ENCODE measurements at regions not wholly inside any gene's neighbourhood (a gene's known extent, or its start where the extent isn't known, plus 50 kb on each side); places are given as distances from the start of the nearest gene placed in this dataset.

DNA sequence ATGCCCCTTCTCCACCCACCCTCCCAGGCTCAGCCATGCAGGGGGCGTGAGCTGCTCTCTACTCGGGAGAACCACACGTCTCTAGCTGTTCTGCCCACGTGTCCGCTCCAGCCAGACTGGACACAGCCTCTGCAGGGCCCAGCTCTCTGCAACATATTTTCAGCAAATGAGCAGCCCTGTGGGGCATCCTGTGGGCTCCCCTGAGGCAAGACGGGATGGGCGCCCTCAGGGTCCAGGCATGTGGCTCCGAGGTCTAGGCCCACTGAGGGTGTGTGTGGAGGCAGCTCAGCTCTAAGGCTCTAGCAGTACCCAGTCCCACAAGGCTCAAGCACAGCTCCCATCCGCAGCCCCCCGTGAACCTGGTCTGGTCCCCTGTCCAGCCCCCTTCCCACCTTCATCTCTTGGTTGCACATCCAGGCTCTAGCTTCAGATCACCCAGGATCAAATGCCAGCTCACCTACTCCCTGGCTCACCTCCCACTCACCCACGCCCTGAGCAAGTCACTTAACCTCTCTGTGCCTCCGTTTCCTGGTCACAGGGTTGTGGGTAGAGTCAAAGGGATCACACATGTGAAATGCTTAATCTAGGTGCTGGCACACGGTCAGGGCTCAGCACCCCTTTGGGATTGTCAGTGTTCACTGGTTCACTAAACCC is 57.8 kb upstream of the TCF20 start:
- DNase-seq (ENCODE audit: low spot score), result no peak
- Histone ChIP-seq H3K27ac (no peak overlapping the region), H3K9me3 (ENCODE audit: low read depth) (no peaks in the 10 kb centered on the region), H3K4me3 (no peak overlapping the region), H3K9me2 (replicated peaks; ENCODE audit: insufficient read depth) (no peaks in the 10 kb centered on the region), H3K79me2 (no peaks in the 10 kb centered on the region), H3K36me3 (replicated peaks; ENCODE audit: insufficient read depth, low read depth) (no peaks in the 10 kb centered on the region), H4K20me1 (ENCODE audit: insufficient read depth, poor library complexity, severe bottlenecking) (no peaks in the 10 kb centered on the region), H3K4me2 (no peak overlapping the region), H2AFZ (no peak overlapping the region), H3K4me1 (ENCODE audit: insufficient read depth) (no peaks in the 10 kb centered on the region), H3K27me3 (no peaks in the 10 kb centered on the region)
- 92% methylated on average over 13 of the region's 13 CpGs for WGBS (ENCODE audit: low lambda C conversion rate, missing lambda C conversion rate)
- TF ChIP-seq EZH2phosphoT487 (IDR thresholded peaks at IDR 0.05; ENCODE audit: low read depth, severe bottlenecking, unreplicated experiment) (no peak), EZH2 (IDR thresholded peaks at IDR 0.05; ENCODE audit: borderline replicate concordance) (no peak)
- TF ChIP-seq, protein P1, sequence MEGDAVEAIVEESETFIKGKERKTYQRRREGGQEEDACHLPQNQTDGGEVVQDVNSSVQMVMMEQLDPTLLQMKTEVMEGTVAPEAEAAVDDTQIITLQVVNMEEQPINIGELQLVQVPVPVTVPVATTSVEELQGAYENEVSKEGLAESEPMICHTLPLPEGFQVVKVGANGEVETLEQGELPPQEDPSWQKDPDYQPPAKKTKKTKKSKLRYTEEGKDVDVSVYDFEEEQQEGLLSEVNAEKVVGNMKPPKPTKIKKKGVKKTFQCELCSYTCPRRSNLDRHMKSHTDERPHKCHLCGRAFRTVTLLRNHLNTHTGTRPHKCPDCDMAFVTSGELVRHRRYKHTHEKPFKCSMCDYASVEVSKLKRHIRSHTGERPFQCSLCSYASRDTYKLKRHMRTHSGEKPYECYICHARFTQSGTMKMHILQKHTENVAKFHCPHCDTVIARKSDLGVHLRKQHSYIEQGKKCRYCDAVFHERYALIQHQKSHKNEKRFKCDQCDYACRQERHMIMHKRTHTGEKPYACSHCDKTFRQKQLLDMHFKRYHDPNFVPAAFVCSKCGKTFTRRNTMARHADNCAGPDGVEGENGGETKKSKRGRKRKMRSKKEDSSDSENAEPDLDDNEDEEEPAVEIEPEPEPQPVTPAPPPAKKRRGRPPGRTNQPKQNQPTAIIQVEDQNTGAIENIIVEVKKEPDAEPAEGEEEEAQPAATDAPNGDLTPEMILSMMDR (IDR thresholded peaks at IDR 0.05; ENCODE audit: poor library complexity), result no peak

DNA sequence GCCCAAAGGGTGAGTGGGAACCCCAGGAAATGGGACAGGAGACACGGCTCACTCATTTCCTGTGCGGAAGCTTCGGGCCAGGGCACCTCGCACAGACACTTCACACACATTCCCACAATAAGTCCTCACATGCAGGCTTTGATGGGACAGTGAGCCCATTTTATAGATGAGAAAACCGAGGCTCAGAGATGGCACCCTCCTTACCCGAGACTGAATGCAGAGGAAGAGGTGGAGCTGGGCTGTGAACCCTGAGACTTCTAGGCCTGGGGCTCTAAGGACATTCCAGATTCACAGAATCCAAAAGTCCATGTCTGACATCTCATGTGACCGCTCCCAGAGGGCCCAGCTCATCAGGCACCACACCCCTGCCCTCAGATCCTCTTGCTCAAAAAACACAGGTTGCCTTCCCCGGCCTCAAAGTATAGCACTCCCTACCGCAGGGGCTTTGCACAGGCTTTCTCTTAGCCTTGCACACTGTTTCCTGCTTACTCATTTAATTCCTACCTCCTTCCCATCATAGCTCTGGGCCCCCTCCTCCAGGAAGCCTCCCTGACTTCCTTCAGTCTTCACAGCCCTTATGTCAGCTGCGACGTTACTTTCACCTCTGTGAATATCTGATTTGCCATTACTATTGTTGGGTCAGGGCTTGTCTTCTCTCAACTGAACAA is 57.1 kb upstream of the TCF20 start:
- H3K79me2 ChIP-seq, result no peaks in the 10 kb centered on the region
- 93% methylated on average over 11 of the region's 11 CpGs for WGBS (ENCODE audit: low lambda C conversion rate, missing lambda C conversion rate)
- H3K4me1 ChIP-seq (ENCODE audit: insufficient read depth), result no peaks in the 10 kb centered on the region
- no peaks in the 10 kb centered on the region for H3K9me2 ChIP-seq (replicated peaks; ENCODE audit: insufficient read depth)
- H3K4me2 ChIP-seq, result no peak overlapping the region
- no peaks in the 10 kb centered on the region for H3K27me3 ChIP-seq
- DNase-seq (ENCODE audit: low spot score), result no peak
- TF ChIP-seq EZH2phosphoT487 (IDR thresholded peaks at IDR 0.05; ENCODE audit: low read depth, severe bottlenecking, unreplicated experiment), result no peak
- TF ChIP-seq EZH2 (IDR thresholded peaks at IDR 0.05; ENCODE audit: borderline replicate concordance), result no peak
- TF ChIP-seq, protein P1 (IDR thresholded peaks at IDR 0.05; ENCODE audit: poor library complexity), result no peak
- H3K36me3 ChIP-seq (replicated peaks; ENCODE audit: insufficient read depth, low read depth), result no peaks in the 10 kb centered on the region
- no peak overlapping the region for H3K27ac ChIP-seq
- no peak overlapping the region for H2AFZ ChIP-seq
- H3K4me3 ChIP-seq, result no peak overlapping the region
- H3K9me3 ChIP-seq (ENCODE audit: low read depth), result no peaks in the 10 kb centered on the region
- no peaks in the 10 kb centered on the region for H4K20me1 ChIP-seq (ENCODE audit: insufficient read depth, poor library complexity, severe bottlenecking)

DNA sequence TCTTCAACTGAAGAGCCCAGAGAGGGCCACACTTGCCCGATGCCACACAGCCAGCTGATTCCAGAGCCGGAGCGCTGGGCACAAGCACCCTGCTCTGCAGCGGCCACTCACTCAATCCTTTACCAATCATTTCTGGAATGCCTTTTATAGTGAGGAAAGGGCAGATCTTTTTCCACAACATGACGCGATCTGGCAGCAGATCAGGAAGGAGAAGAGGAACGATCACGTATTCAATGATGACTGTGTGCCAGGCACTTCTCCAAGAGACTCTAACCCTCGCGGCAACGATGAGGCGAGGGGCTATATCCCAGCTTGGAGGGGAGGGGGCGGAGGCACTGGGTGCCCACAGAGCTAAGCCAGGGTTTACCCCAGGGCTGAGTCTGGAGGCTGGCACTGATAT is 56.3 kb upstream of the TCF20 start:
- no peaks in the 10 kb centered on the region for H3K36me3 ChIP-seq (replicated peaks; ENCODE audit: insufficient read depth, low read depth)
- no peaks in the 10 kb centered on the region for H4K20me1 ChIP-seq (ENCODE audit: insufficient read depth, poor library complexity, severe bottlenecking)
- no peak overlapping the region for H3K4me3 ChIP-seq
- no peak for TF ChIP-seq EZH2phosphoT487 (IDR thresholded peaks at IDR 0.05; ENCODE audit: low read depth, severe bottlenecking, unreplicated experiment)
- TF ChIP-seq, protein P1 (IDR thresholded peaks at IDR 0.05; ENCODE audit: poor library complexity), result no peak
- TF ChIP-seq EZH2 (IDR thresholded peaks at IDR 0.05; ENCODE audit: borderline replicate concordance), result no peak
- no peaks in the 10 kb centered on the region for H3K79me2 ChIP-seq
- H3K27ac ChIP-seq, result no peak overlapping the region
- H3K9me2 ChIP-seq (replicated peaks; ENCODE audit: insufficient read depth), result no peaks in the 10 kb centered on the region
- H3K9me3 ChIP-seq (ENCODE audit: low read depth), result no peaks in the 10 kb centered on the region
- H3K4me1 ChIP-seq (ENCODE audit: insufficient read depth), result no peaks in the 10 kb centered on the region
- no peak overlapping the region for H2AFZ ChIP-seq
- 90% methylated on average over 13 of the region's 13 CpGs for WGBS (ENCODE audit: low lambda C conversion rate, missing lambda C conversion rate)
- no peak for DNase-seq (ENCODE audit: low spot score)
- no peaks in the 10 kb centered on the region for H3K27me3 ChIP-seq
- H3K4me2 ChIP-seq, result no peak overlapping the region

All from hepatocyte (in vitro differentiated cells).